ENCODE measurements at regions not wholly inside any gene's neighbourhood (a gene's known extent, or its start where the extent isn't known, plus 50 kb on each side); places are given as distances from the start of the nearest gene placed in this dataset.
"Not testable (repeated sequence)": the region's sequence is repeated elsewhere in the genome, so short reads cannot be mapped to it uniquely, and the experiment has no call there.

GRCh38 chr14:51444353-51445000 lies 204.4 kb downstream of the TMX1 start:
- no peak for DNase-seq (ENCODE audit: low spot score)

GRCh38 chr14:51445001-51445390 lies 204.9 kb downstream of the TMX1 start:
- DNase-seq (ENCODE audit: low spot score), result no peak

GRCh38 chr14:51446771-51447170 lies 204.9 kb upstream of the FRMD6 start:
- DNase-seq (ENCODE audit: low spot score), result no peak

GRCh38 chr14:51447411-51447810 lies 204.3 kb upstream of the FRMD6 start:
- DNase-seq (ENCODE audit: low spot score), result no peak

- peak; percentile 66 for DNase-seq (ENCODE audit: low spot score)
These were observed 202.7 kb upstream of the FRMD6 start for GRCh38 chr14:51448831-51449670.

- DNase-seq (ENCODE audit: low spot score), result no peak
These were observed 202.0 kb upstream of the FRMD6 start for GRCh38 chr14:51449681-51450080.

GRCh38 chr14:51451561-51451960 lies 200.1 kb upstream of the FRMD6 start:
- no peak for DNase-seq (ENCODE audit: low spot score)

GRCh38 chr14:51453869-51454268 lies 197.8 kb upstream of the FRMD6 start:
- DNase-seq (ENCODE audit: low spot score), result no peak

- no peak for DNase-seq (ENCODE audit: low spot score)
These were observed 197.4 kb upstream of the FRMD6 start for GRCh38 chr14:51454351-51454750.

GRCh38 chr14:51455041-51455835 lies 196.5 kb upstream of the FRMD6 start:
- no peak for DNase-seq (ENCODE audit: low spot score)

GRCh38 chr14:51457843-51458562 lies 193.7 kb upstream of the FRMD6 start:
- DNase-seq (ENCODE audit: low spot score), result no peak

DNA sequence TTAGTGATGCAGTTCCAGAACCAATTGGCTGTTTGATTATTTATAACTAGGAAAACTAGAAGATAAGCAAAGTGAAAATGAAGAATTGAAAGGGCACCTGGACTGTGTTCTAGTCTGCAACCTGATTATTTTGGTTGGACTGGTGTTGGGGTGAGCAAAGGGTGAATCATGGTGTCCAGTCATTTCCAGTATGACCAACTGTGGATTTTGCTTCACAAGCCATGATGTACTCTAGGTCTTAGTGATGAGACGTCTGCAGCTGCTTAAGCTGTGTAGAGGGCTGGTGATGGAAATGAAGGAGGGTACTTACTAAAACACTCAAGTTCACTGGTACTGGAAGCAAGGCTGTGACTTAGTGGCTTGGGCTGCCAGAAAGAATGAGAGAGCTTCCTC lies 193.2 kb upstream of the FRMD6 start:
- peak; percentile 71 for DNase-seq (ENCODE audit: low spot score)

DNA sequence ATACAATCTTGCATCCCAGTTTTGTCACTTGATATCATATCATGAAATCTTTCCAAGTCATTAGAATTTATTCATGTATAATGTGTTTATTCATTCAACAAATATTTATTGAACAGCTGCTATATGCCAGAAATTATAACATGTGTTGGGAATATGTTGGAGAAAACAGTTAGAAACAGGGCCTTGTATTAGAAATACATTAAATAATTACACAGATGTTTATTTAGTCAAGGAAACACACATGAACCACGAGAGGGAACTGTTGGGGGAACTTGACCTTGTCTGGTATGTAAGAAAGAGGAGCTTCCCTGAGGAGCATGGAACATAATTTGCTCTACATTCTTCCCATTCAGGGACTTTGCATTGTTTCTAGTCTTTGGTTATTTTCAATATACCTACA lies 191.7 kb upstream of the FRMD6 start:
- no peak for DNase-seq (ENCODE audit: low spot score)

GRCh38 chr14:51462182-51462581 lies 189.5 kb upstream of the FRMD6 start:
- DNase-seq (ENCODE audit: low spot score), result no peak

DNA sequence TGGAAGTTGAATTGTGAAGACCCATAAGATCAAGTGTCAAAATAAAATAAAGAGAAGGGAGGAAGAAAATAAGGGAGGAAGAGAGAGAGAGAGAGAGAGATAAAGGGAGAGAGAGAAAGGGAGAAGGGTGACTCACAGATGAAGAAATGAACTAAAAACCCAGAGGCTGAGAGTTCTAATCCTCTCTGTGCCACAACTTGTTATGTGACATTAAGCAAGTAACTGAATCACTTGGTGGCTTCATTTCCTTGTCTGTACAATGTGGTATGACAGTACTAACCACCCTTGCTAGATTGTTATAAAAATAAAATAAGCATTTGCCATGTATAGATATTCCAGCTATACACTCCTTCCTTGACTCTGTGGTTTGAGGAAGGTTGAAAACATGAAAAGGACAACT lies 189.0 kb upstream of the FRMD6 start:
- DNase-seq (ENCODE audit: low spot score), result no peak

- no peak for DNase-seq (ENCODE audit: low spot score)
These were observed 188.2 kb upstream of the FRMD6 start for GRCh38 chr14:51463461-51463860.

GRCh38 chr14:51464411-51464810 lies 187.3 kb upstream of the FRMD6 start:
- no peak for DNase-seq (ENCODE audit: low spot score)

GRCh38 chr14:51465486-51465885 lies 186.2 kb upstream of the FRMD6 start:
- DNase-seq (ENCODE audit: low spot score), result no peak

- DNase-seq (ENCODE audit: low spot score), result not testable (repeated sequence)
These were observed 184.3 kb upstream of the FRMD6 start for GRCh38 chr14:51467392-51467791.

DNA sequence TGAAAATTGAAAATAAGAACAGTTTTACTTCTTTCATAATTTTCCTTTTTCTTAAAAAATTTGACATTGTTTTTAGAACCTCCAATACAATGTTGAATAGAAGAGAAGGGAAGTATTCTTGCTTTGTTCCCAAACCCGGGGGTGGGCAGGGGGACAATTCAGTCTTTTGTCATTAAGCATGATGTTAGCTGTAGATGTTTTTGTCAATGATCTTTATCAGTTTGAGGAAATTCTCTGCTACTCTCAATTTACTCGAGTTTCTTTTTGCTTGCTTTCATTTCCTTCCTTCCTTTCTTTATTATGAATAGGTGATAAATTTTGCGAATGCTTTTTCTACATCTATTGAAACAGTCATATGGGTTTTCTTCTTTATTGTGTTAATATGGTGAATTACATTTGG lies 183.2 kb upstream of the FRMD6 start:
- no peak for DNase-seq (ENCODE audit: low spot score)

GRCh38 chr14:51472881-51473280 lies 178.8 kb upstream of the FRMD6 start:
- DNase-seq (ENCODE audit: low spot score), result no peak

DNA sequence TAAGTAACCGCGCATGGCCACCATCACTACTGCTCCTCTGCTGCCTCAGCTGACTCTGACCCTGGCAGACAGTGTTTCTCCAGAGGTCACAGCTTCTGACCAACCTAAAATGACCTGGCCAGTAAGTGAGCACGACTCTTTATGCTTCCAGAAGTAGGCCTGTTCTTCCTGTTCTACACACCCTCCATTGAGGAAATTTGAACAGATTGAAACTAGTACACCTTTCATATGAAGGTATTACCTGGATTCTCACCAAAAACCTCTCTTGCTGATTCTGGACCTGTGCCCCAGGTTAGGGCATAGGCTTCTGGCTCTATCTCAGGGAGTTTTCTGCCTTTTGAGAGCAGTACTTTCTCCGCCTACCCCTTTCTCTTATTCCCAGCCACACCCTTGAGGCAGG lies 178.4 kb upstream of the FRMD6 start:
- DNase-seq (ENCODE audit: low spot score), result no peak

All from AG08396 (cell line).